T-helper 1 cell treated with Interleukin-12 subunit alpha and Interleukin-12 subunit beta and Interleukin-4 antibody, amounts not matched to agents 30 ng/mL and 1 ng/mL, for 36 hours (primary cell): ENCODE measurements at regions not wholly inside any gene's neighbourhood (a gene's known extent, or its start where the extent isn't known, plus 50 kb on each side); places are given as distances from the start of the nearest gene placed in this dataset.
"Not testable (repeated sequence)": the region's sequence is repeated elsewhere in the genome, so short reads cannot be mapped to it uniquely, and the experiment has no call there.

ENCODE experiments used
- intact Hi-C: fragments of 100-400 bp; cut with micrococcal nuclease; formaldehyde crosslinking; loops from one replicate; pipeline ENCODE4 v1.15.1; 2024

DNA sequence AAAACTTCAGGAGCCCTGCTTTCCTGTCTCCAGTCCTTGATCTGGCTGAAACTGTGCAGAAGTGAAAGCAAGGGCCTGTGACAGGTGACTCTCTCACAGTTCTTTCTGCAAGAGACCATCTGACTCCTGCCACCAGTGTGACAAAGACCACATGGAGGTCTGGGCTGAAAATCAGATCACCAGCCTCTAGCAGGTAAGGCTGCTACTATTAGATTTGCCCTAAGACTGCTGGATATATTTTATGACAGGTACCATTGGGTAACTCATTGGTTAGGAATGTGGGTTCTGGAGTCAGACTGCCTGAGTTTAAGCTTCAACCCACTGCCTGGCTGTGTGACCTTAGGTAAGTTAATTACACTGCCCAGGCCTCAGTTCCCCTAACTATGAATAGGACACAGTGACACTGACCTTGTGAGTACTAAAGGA, 163.3 kb upstream of the SLC7A11 start:
- intact Hi-C loops, result no loop called here

DNA sequence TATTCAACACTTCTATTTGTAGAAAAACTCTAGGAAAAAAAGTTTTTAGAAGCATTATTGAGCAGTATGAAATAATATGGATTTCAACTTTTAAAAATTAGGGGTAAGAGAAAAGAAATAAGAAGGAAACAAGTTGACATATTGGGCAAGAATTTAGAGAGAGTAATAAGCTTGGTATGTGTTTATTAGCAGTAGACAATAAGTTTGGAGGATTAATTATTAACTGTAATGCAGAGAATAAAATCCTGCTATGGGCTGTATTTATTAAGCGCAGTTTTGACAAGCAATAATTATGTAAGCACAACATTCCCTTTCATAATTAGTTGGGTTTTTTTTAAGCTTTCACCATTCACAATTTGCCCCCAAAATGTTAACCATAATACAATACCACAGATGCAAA, 162.7 kb upstream of the SLC7A11 start:
- intact Hi-C loops, result no loop called here

DNA sequence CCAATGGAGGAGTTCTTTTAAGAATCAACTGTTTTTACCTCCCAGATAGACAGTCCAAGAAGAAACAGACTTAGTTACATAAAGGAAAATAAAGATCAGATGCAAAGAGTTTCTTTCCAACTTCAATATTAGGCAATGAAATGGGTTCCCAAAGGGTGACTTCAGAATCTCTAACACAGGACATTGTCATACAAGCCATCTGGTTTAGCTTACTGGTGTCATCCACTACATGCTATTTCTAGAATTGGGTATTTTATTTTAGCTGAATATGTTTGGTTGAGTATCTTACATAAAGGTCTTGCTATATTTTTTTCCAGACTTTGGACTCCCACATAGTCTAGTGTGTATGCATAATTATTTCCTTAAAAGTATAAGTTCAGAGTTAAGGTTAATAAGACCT, 162.1 kb upstream of the SLC7A11 start:
- intact Hi-C loops, result no loop called here

DNA sequence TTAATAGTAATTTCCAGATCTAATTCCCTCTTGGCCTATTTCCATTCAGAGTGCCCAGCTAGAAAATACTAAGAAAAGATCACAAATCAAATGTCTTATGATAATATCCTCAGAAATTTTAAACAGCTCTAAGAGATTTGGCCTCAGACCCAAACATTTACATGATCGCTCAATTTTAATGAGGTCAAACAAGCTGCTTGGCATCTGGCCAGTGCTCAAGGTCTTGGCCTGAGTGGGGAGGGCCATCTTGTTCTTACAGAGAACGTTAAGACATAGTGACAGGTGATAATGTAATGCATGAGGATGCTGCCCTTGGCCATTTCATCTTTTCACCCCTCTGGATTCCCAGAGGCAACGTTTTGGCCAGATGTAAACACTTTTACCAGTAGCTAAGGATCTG, 159.2 kb upstream of the SLC7A11 start:
- intact Hi-C loops, result no loop called here

DNA sequence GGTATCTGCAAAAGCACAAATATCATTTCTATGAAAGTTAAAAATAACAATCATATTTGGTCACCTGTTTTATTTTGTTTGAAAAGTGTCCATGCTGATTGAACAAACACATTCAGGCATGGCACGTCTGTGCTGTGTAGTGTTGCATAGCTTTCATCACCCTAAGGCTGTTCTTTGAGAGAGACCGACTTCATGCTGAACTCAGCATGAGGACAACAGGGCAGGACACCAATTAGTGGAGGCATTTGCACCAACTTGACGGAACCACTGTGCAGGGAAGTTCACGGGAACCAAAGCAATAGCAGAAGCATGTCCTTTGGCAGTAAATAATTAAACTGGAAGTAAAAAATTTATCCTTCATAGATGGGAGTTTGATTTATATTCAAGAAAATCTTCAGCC, 158.4 kb upstream of the SLC7A11 start:
- intact Hi-C loops, result no loop called here

DNA sequence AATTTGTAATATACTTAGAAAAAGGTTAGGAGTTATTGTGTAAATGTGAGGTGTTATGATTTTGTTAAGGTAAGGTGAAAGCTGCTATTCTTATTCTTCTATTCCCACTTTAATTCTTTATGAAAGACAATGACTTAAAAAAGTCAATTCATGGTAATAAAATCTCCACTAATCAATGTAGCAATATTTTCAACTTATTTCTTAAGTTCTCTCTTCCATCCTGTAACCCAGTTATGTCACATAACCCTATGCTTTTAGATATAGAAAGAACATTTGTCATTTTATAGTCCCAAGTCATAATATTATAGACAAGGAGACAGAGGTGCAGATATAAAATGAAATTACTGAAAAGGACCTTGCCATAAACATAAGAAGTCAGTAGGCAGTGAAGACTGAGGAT, 157.9 kb upstream of the SLC7A11 start:
- intact Hi-C loops, result no loop called here

DNA sequence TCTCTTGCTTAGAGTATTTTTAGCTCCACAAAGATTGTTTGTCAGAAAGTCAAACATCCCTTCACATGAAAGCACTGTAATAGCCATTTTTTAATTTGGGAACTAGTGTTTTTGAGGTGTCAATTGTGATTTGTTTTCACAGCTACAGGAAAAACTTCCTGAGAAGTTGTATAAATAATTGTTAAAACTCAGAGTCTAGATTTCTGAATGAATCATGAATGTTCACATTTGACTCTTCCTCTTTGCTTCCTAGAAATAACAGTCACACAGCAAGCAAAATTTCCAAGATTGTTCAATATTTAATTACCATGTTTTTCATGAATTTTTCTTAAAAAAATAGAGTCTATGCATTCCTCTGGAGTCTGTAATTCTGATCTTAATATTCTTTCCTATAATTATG, 156.9 kb upstream of the SLC7A11 start:
- intact Hi-C loops, result no loop called here

DNA sequence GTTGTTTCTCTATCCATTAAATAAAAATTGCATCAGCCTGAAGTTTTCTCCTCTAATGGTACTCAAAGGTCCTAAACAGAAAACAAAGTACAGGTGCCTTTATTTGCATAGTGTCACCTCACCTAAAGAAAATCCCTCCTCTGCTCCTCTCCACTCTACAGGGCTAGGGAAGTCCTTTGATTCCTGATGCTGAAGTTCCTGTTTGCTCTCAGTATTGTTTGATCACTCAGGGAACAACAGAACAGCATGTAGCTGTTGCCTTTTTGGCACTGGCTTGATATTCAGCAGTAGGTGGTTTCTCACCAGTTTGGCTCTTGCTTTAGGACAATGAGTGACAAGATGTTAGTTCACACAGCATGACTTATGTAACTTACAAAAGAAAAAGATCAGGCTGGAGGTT, 156.2 kb upstream of the SLC7A11 start:
- intact Hi-C loops, result no loop called here

DNA sequence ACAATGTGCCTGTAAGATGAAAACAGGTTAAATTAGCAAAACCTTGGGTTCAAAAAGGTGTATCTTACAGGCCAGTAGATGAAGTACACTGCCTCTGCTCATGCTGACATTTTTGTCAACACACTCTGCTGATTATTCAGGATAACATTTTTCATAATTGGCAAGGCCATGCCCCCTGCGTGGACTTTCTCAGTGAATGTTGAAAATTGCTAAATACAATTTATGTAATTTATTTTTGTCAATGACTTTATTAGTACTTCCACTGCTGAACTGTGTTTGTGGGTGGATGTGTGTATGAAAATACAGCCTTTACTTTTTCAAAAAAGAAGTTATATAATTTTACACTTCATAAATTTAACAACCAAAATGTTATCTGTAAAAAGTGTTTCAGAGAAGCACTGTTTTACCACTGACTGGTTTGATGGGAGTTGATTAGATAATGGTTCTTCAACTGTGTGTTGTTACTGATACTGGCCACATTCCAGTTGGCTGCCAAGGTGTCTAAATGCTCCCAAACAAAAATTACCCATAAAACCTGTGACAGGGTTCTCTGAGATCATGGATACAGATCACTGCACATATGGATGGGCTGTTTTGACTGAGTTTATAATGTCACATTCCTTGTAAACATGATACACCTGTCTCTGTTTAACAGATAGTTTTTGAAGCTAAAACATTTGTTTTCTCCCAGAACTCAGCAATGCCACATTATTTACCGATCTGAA, 151.9 kb upstream of the SLC7A11 start:
- intact Hi-C loops, result no loop called here

DNA sequence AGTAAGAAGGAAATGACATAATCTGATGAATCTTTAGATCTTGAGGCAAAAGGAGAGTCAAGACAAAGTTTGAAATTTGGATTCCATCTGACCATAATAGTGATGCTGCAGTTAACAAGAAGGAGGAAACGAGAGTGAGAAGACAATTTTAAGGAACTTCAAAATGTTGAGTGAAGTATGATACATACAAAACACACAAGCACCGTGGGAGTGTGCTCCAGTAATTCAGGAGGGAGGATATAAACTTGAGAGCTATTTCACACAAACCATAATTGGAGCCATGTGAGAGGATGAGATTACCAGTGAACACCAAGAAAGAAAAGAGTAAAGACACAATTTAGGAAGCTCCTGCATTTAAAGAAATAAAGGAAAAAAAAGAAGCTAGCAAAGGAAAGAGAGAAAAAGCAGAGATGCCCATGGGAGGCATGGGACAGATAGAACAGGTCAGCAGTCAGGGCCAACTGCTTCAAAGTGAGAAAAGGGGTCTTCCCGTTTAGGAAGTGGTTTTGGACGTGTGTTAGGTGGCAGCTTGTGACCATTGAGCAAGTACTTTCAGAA, 150.7 kb upstream of the SLC7A11 start:
- intact Hi-C loops, result no loop called here

DNA sequence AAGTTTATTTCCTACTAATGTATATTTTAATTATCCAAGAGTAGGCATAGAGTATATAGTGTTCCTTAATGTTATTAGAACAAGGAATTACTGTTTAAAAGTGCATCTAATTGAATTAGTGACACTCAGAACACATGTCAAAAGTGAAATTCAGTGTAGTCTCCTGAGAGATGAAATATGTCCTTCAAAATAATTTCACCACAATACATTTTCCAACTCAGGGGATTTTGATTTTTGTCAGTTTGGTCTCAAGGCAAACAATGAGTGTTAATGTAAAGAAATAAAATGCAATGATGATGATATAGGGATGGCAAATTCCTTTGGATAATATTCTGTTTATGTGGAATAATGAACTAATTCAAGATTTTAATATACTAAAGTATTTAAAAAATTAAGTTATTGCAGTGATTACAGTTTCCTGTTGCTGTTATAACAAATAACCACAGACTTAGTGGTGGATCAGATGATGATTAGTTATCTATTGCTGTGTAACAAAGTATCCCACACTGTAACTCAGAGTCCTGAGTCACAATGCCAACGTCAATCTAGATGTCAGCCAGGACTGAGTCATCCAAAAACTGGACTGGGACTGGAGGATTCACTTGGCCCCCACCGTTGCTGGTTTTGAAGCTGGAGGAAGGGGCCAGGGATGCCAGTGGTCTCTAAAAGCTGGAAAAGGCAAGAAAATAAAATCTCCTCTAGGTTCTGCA, 148.0 kb upstream of the SLC7A11 start:
- intact Hi-C loops, result no loop called here

DNA sequence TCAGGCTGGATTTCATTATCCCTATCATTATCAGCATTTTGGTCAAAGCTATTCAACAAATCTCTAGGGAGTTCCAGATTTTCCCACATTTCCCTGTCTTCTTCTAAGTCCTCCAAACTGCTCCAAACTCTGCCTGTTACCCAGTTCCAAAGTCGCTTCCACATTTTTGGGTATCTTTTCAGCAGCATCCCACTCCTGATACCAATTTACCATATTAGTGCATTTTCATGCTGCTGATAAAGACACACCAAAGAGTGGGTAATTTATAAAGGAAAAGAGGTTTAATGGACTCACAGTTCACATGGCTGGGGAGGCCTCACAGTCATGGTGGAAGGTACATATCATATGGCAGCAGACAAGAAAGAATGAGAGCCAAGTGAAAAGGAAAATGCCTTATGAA, 132.8 kb upstream of the SLC7A11 start:
- intact Hi-C loops, result no loop called here

DNA sequence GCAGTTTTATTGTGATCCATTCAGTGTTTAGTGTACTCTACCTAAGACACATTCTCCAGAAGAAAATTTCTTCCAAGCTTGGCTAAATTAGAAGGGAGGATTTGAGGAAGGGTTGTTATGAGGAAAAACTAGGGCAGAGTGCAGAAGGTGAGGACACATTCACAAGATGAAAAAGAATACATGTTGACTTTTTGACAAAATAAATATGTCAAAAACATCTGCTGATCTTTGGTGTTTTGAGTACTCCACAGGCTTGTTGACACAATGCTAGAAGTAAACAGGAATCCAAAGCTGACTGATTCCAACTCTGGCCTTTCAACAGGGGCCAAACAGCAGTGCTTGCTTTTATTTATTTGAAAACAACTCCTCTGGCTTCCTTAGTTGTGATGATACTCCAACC, 125.8 kb upstream of the SLC7A11 start:
- intact Hi-C loops, result no loop called here

DNA sequence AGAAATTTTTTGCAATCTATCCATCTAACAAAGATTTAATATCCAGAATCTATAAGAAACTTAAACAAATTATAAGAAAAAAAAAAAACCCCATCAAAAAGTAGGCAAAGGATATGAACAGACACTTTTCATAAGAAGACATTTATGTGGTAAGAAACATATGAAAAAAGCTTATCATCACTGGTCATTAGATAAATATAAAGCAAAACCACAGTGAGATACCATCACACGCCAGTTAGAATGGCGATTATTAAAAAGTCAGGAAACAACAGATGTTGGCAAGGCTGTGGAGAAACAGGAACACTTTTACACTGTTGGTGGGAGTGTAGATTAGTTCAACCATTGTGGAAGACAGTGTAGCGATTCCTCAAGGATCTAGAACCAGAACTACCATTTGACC, 110.3 kb upstream of the SLC7A11 start:
- intact Hi-C loops, result not testable (repeated sequence)

DNA sequence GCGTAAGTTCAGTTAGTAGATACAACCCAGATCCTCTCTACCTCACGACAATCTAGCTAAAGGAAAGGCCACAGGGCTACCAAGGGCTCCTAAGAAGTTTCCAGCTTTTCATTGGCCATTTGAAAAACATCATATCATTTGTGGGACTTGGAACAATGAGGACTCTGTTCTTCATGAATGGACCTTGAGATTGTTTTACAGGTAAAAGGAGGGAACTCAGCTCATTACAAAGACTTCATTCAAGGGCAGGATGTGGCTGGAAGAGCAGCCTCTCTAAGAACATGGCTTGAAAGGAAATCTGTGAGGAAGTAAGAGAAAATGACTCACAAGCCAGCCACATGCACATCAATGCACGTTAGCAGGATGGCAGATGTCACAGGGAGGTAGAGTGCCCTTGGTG, 105.9 kb upstream of the SLC7A11 start:
- intact Hi-C loops, result no loop called here

DNA sequence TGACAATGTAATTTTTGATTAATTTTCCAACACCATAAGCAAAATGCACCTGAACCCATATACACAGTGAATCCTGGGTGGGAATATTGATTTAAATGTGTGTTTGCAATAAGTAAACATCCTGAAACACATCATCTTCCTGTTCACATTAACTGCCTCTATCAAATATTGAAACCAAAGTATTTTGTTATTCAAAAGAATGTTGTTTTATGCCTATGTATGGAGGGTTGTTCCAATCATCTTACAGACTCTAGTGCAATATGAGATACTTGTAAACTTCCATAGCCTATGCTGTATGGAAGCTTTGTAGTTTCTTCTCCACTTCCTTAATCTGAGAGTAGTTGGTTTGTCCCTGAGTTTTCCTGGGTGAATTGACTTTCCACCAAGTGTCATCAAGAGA, 105.4 kb upstream of the SLC7A11 start:
- intact Hi-C loops, result no loop called here

DNA sequence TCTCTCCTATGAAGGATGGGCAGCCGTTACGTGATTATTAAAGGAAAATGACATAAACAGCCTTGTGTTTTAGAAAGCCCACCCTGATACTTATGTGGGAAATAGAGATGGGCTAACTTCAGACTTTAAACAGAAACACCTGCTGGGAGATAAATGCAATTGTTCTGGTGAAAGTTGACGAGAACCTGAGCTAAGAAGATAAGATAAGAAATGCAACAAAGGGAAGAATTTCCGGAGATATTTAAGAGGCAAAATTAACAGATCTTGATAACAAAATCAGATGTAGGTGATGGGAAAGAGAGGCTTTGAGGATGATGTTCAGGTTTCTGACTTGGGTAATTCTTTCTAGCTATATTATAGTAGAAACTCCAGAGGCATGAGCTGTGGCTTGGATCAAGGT, 102.7 kb upstream of the SLC7A11 start:
- intact Hi-C loops, result no loop called here

DNA sequence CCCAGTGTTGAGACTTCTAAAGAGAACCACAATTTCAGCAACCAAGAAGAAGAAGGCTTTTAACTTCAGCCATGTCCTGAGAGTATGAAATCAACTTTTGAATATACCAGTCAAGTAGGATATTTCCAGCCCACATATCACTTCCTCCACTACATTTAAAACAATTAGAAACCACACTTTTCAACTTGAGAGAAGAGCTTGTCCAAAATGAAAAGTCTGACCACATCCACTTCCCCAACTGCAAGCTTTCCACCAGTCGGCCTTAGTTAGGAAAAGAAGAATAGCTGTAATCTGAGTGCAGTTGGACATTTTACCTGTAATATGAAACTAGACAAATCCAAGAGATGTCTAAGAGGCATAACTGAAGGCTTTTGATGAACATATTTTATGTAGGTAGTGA, 101.9 kb upstream of the SLC7A11 start:
- intact Hi-C loops, result no loop called here

DNA sequence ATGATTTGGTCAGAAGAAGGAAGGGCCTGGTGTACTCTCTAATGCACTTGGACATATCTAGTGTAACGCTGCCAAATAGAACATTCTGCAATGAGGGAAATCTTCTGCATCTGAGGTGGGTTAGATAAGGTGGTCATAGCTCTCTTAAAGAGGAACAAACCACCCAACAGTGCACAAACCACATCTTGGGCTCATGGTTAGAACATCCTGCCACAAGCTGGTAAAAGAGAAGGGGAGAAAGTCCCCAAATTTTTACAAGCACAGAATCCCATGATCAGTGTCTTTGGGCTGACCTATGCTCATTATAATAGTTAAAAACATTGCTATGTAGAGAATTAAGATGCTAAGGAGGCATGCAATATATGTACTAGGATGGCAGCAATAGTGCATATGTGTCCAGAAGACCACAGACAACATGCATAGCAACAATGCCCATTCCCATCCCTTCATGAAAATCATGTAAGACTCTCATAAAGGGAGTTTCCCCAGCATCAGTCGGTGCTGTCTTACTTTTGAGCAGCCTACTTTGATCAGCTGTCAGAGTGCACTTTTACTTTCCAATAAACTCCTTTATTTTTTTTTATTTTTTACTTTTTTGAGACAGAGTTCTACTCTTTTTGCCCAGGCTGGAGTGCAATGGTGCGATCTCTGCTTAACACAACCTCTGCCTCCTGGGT, 99.7 kb upstream of the SLC7A11 start:
- intact Hi-C loops, result no loop called here

DNA sequence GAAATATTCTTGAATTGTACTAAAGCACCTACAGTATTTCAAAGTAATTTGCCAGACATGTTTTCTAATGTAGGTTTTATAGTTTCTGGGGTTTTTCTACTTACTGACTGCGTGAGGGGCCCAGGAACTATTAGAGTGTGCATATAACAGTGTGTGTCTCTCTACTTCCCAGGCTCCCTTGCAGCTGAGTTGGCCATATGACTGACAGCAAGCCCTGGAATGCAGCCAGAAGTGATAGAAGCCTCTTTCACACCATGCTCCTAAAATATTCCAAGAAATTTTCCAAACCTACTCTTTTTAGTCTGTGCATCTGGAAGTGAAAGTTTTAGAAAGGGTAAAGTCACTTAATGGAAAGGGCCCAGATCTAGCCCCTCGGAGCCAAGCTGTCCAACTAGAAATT, 96.7 kb upstream of the SLC7A11 start:
- intact Hi-C loops, result no loop called here

DNA sequence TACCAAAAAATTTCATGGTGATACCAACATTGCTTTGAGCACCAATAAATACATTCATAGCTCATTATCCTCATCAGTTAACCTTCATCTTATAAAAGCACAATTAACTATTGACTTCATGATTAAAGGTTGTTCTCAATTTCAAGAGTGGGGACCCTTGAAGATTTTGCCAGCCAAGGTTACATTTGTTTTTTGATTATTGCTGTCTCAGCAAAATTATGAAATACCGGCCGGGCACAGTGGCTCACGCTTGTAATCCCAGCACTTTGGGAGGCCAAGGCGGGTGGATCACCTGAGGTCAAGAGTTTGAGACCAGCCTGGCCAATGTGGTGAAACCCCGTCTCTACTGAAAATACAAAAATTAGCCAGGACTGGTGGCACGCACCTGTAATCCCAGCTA, 96.1 kb upstream of the SLC7A11 start:
- intact Hi-C loops, result not testable (repeated sequence)

DNA sequence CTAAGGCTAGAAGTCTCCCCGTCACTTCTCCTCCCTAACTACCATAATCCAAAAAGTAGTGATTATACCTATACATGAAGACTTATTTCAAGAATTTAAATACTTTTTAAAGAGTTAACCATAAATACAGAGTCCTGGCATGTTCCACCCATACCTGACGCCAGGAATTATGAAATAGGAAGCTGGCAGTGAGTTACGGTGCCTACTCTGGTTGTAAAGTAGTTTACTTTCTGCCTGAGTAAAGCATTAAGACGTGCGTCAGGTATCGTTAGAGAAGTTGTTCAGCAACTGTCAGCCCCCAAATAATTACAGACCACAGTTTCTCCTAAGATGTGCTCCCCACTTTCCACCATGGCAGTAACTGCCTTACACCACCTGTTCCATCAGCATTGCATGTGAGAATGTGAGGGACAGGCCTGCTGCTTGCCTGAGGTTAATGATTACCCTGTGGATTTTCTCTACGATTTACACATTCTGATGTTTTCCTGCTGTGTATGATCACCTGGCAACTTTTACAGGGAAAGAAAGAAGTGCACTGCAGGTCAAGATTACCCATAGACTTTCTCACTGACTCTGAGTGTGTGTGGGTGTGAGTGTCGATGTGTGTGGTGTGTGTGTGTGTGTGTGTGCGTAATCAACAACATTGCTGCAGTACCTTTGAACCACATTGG, 92.3 kb upstream of the SLC7A11 start:
- intact Hi-C loops, result no loop called here
